ENCODE measurements at regions not wholly inside any gene's neighbourhood (a gene's known extent, or its start where the extent isn't known, plus 50 kb on each side); places are given as distances from the start of the nearest gene placed in this dataset.
"Not testable (repeated sequence)": the region's sequence is repeated elsewhere in the genome, so short reads cannot be mapped to it uniquely, and the experiment has no call there.

DNA sequence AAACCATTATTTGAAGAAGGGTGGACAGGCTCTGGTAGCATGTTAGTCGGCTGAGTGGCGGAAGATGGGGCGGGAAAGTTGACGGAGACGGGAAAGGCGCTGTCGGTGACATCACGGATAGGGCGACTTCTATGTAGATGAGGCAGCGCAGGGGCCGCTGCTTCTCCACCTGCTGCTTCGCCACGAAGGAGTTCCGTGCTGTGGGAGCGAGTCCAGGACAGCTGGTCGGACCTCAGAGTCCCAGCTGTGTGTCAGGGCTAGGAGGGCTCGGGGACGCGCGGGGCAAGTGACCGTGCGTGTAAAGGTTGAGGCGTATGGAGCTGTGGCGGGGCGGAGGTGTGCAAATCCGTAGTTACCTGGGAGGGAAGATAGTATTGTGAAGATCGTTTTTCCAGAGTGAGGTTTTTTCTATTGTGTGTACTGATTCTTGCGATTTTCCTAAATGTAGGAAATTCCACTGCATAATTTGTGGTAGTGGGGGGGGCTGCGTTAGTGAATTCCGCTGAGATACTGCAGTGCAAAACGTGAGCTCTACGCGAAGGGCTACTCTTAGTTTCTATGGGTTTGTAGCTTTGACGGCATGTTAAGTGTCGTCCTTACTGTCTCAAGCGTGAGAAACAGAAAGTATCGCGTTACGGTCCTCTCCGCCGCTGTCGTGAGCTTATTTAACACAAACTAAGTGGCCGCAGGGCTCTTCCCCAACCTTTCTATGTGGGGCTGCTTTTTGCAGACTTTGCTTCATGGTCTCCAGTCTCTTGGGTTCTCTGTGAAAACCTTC is 111.2 kb upstream of the NBPF11 start:
- peak; percentile 86 for DNase-seq (ENCODE audit: low spot score)

GRCh38 chr1:148261684-148262083 is 109.6 kb upstream of the NBPF11 start:
- DNase-seq (ENCODE audit: low spot score); H3K9me2 ChIP-seq (replicated peaks; ENCODE audit: insufficient read depth); H2AFZ ChIP-seq; H3K36me3 ChIP-seq (replicated peaks; ENCODE audit: insufficient read depth, low read depth); H4K20me1 ChIP-seq (ENCODE audit: insufficient read depth, poor library complexity, severe bottlenecking); H3K4me3 ChIP-seq; H3K4me2 ChIP-seq; H3K79me2 ChIP-seq; H3K27me3 ChIP-seq; H3K4me1 ChIP-seq (ENCODE audit: insufficient read depth); H3K27ac ChIP-seq; H3K9me3 ChIP-seq (ENCODE audit: low read depth): not testable (repeated sequence)
- 89% methylated on average over 3 of the region's 3 CpGs for WGBS (ENCODE audit: low lambda C conversion rate, missing lambda C conversion rate)

More for the DNA sequence above, 111.2 kb upstream of the NBPF11 start:
- Histone ChIP-seq H3K9me3 (ENCODE audit: low read depth) (no peaks in the 10 kb centered on the region), H3K36me3 (replicated peaks; ENCODE audit: insufficient read depth, low read depth) (no peaks in the 10 kb centered on the region), H4K20me1 (ENCODE audit: insufficient read depth, poor library complexity, severe bottlenecking) (no peaks in the 10 kb centered on the region), H3K79me2 (no peaks in the 10 kb centered on the region), H3K4me2 (peak overlapping the region; percentile 86), H3K9me2 (replicated peaks; ENCODE audit: insufficient read depth) (no peaks in the 10 kb centered on the region), H3K4me1 (ENCODE audit: insufficient read depth) (peaks cover 3% of the 10 kb centered on the region), H3K27ac (peak overlapping the region; percentile 95), H3K4me3 (peak overlapping the region; percentile 23), H3K27me3 (no peaks in the 10 kb centered on the region), H2AFZ (peak overlapping the region; percentile 81)
- TF ChIP-seq, protein P1, sequence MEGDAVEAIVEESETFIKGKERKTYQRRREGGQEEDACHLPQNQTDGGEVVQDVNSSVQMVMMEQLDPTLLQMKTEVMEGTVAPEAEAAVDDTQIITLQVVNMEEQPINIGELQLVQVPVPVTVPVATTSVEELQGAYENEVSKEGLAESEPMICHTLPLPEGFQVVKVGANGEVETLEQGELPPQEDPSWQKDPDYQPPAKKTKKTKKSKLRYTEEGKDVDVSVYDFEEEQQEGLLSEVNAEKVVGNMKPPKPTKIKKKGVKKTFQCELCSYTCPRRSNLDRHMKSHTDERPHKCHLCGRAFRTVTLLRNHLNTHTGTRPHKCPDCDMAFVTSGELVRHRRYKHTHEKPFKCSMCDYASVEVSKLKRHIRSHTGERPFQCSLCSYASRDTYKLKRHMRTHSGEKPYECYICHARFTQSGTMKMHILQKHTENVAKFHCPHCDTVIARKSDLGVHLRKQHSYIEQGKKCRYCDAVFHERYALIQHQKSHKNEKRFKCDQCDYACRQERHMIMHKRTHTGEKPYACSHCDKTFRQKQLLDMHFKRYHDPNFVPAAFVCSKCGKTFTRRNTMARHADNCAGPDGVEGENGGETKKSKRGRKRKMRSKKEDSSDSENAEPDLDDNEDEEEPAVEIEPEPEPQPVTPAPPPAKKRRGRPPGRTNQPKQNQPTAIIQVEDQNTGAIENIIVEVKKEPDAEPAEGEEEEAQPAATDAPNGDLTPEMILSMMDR (IDR thresholded peaks at IDR 0.05; ENCODE audit: poor library complexity) = no peak
- TF ChIP-seq EZH2 (IDR thresholded peaks at IDR 0.05; ENCODE audit: borderline replicate concordance) = no peak
- TF ChIP-seq EZH2phosphoT487 (IDR thresholded peaks at IDR 0.05; ENCODE audit: low read depth, severe bottlenecking, unreplicated experiment) = no peak
- WGBS (ENCODE audit: low lambda C conversion rate, missing lambda C conversion rate) = 2% methylated on average over 43 of the region's 43 CpGs

DNA sequence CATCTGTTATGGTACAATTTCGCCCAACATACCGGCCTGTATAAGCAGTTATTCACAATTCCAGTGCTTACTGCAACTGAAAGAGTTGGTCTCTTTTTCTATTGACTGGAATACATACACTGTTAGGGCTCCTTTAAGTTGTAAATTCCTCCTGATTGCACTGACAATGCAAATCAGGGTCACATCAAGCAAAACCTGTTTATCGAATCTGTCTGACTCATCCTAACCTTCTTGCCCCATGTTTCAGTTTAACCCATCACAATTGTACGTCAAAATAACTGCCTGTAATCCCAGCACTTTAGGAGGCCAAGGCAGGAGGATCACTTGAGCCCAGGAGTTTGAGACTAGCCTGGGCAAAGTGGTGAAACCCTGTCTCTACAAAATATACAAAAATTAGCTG is 105.8 kb upstream of the NBPF11 start:
- H3K4me2 ChIP-seq; DNase-seq (ENCODE audit: low spot score); H3K9me2 ChIP-seq (replicated peaks; ENCODE audit: insufficient read depth); H3K27me3 ChIP-seq; H3K4me1 ChIP-seq (ENCODE audit: insufficient read depth); H3K79me2 ChIP-seq; H3K4me3 ChIP-seq; H3K9me3 ChIP-seq (ENCODE audit: low read depth); H3K27ac ChIP-seq; H2AFZ ChIP-seq; H4K20me1 ChIP-seq (ENCODE audit: insufficient read depth, poor library complexity, severe bottlenecking); H3K36me3 ChIP-seq (replicated peaks; ENCODE audit: insufficient read depth, low read depth): not testable (repeated sequence)
- 74% methylated on average over 4 of the region's 4 CpGs for WGBS (ENCODE audit: low lambda C conversion rate, missing lambda C conversion rate)

GRCh38 chr1:148254611-148255429 is 102.7 kb upstream of the NBPF11 start:
- TF ChIP-seq, protein P1 (IDR thresholded peaks at IDR 0.05; ENCODE audit: poor library complexity) = peak; percentile 55
- H3K27ac ChIP-seq; H3K9me2 ChIP-seq (replicated peaks; ENCODE audit: insufficient read depth); H3K27me3 ChIP-seq; H2AFZ ChIP-seq; H3K79me2 ChIP-seq; H3K4me3 ChIP-seq; H3K4me1 ChIP-seq (ENCODE audit: insufficient read depth); H3K9me3 ChIP-seq (ENCODE audit: low read depth); H4K20me1 ChIP-seq (ENCODE audit: insufficient read depth, poor library complexity, severe bottlenecking); H3K4me2 ChIP-seq; H3K36me3 ChIP-seq (replicated peaks; ENCODE audit: insufficient read depth, low read depth): not testable (repeated sequence)
- WGBS (ENCODE audit: low lambda C conversion rate, missing lambda C conversion rate) = 49% methylated on average over 16 of the region's 16 CpGs
- peak; percentile 22 for DNase-seq (ENCODE audit: low spot score)

DNA sequence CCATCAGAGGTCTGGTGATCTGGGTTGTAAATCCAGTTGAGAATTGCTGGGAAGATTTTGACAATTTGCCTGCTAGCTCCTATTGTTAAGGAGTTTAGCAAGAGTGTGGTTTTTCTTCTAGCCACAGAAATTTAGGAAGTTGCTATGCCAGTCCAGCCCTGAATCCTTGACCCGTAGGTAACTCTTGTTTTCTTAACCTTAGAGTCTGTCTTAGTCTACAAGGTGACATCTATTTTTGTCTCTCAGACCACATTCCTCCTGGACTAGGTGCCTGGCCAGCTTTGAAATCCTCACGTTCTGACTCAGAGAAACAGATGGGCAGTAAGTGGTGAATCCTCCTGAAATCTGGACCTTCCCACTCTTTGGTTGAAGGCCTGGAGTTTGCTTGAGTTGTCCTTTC is 101.7 kb upstream of the NBPF11 start:
- not testable (repeated sequence) for H3K27me3 ChIP-seq; H3K27ac ChIP-seq; DNase-seq (ENCODE audit: low spot score); H3K4me2 ChIP-seq; H3K4me3 ChIP-seq; H3K9me3 ChIP-seq (ENCODE audit: low read depth); H2AFZ ChIP-seq; H3K9me2 ChIP-seq (replicated peaks; ENCODE audit: insufficient read depth); H3K79me2 ChIP-seq; H3K4me1 ChIP-seq (ENCODE audit: insufficient read depth); H4K20me1 ChIP-seq (ENCODE audit: insufficient read depth, poor library complexity, severe bottlenecking); H3K36me3 ChIP-seq (replicated peaks; ENCODE audit: insufficient read depth, low read depth)
- WGBS (ENCODE audit: low lambda C conversion rate, missing lambda C conversion rate) = 55% methylated on average over 1 of the region's 2 CpGs

DNA sequence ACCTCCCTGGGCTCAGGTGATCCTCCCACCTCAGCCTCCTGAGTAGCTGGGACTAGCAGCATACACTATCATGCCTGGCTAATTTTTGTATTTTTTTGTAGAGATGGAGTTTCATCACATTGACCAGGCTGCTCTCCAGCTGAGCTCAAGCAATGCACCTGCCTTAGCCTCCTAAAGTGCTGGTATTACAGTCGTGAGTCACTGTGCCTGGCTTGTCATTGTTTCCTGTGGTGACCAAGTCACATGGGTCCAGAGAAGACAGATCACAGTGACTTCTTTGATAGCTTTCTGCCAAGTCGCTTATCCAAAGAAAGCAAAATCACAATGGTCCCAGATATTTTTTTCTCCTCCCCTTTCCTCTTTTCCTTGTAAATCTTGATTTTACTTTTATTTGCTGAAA is 96.7 kb upstream of the NBPF11 start:
- H3K36me3 ChIP-seq (replicated peaks; ENCODE audit: insufficient read depth, low read depth); H3K9me2 ChIP-seq (replicated peaks; ENCODE audit: insufficient read depth); H4K20me1 ChIP-seq (ENCODE audit: insufficient read depth, poor library complexity, severe bottlenecking); DNase-seq (ENCODE audit: low spot score); H3K4me1 ChIP-seq (ENCODE audit: insufficient read depth); H2AFZ ChIP-seq; H3K79me2 ChIP-seq; H3K9me3 ChIP-seq (ENCODE audit: low read depth); H3K27ac ChIP-seq; H3K4me3 ChIP-seq; H3K4me2 ChIP-seq; H3K27me3 ChIP-seq: not testable (repeated sequence)
- 93% methylated on average over 1 of the region's 2 CpGs for WGBS (ENCODE audit: low lambda C conversion rate, missing lambda C conversion rate)
